ENCODE measurements at regions not wholly inside any gene's neighbourhood (a gene's known extent, or its start where the extent isn't known, plus 50 kb on each side); places are given as distances from the start of the nearest gene placed in this dataset.

DNA sequence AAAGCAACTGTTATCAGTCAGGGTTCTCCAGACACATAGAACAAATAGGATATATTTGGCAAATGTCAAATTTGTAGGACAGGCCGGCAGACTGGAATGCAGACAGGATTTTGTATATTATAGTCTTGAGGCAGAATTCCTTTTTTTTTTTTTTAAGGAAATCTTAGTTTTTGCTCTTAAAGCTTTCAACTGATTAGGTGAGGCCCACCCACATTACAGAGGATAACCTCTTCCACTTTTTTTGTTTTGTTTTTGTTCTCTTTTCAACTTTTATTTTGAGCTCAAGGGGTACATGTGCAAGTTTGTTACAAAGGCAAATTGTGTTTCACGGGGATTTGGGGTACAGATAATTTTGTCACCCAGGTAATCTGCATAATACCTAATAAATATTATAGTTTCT is 350.2 kb upstream of the CHAC2 start:
- no peak for DNase-seq (ENCODE audit: low spot score in 2 of 2)
- WGBS = 95% methylated on average over 2 of the region's 2 CpGs

DNA sequence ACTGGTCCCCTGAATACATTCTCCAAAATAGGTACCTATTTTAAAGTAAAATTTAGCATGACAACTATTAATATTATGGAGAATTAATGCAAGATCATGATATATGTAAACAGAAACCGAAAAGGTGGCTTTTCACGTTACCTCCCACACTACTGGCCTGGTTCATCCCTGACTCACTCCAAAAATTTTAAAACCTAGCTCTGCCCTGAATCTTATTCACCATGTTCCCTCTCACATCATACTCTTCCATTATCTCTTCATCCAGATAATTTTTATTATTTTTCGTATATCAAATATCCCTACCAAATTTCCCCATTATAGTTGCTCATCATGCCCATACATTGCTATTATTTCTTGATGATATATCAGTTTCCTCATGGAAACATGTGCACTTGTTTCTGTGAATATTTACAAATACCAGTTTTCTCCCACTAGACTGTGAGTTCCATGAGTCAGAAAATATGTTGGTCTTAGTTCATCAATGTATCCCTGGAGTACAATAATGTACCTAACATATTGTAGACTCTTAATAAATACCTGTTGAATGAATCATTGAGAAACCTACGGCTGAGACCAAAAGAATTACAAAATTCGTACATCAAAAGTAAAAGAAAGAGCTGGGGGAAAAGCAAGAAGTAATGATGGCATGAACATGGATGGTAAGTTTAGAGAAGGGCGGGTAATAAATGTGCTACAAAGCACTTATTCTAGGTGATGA is 360.1 kb upstream of the CHAC2 start:
- no peaks in the 10 kb centered on the region for H3K27me3 ChIP-seq
- H3K4me3 ChIP-seq = no peak overlapping the region
- 80% methylated on average over 6 of the region's 6 CpGs for WGBS
- no peaks in the 10 kb centered on the region for H3K36me3 ChIP-seq
- no peak for DNase-seq (ENCODE audit: low spot score in 2 of 2)
- no peaks in the 10 kb centered on the region for H3K4me1 ChIP-seq
- TF ChIP-seq POLR2A (IDR thresholded peaks at IDR 0.05) (no peak), EP300 (IDR thresholded peaks at IDR 0.05) (no peak), POLR2AphosphoS5 (IDR thresholded peaks at IDR 0.05) (no peak)
- TF ChIP-seq, protein P1, sequence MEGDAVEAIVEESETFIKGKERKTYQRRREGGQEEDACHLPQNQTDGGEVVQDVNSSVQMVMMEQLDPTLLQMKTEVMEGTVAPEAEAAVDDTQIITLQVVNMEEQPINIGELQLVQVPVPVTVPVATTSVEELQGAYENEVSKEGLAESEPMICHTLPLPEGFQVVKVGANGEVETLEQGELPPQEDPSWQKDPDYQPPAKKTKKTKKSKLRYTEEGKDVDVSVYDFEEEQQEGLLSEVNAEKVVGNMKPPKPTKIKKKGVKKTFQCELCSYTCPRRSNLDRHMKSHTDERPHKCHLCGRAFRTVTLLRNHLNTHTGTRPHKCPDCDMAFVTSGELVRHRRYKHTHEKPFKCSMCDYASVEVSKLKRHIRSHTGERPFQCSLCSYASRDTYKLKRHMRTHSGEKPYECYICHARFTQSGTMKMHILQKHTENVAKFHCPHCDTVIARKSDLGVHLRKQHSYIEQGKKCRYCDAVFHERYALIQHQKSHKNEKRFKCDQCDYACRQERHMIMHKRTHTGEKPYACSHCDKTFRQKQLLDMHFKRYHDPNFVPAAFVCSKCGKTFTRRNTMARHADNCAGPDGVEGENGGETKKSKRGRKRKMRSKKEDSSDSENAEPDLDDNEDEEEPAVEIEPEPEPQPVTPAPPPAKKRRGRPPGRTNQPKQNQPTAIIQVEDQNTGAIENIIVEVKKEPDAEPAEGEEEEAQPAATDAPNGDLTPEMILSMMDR (IDR thresholded peaks at IDR 0.05) = no peak
- no peak overlapping the region for H3K27ac ChIP-seq
- H3K9me3 ChIP-seq = no peaks in the 10 kb centered on the region

More for the DNA sequence above, 350.2 kb upstream of the CHAC2 start:
- Histone ChIP-seq H3K4me1 (no peaks in the 10 kb centered on the region), H3K27me3 (no peaks in the 10 kb centered on the region), H3K27ac (no peak overlapping the region), H3K9me3 (no peaks in the 10 kb centered on the region), H3K4me3 (no peak overlapping the region), H3K36me3 (no peaks in the 10 kb centered on the region)
- TF ChIP-seq POLR2AphosphoS5 (IDR thresholded peaks at IDR 0.05) (no peak), EP300 (IDR thresholded peaks at IDR 0.05) (no peak), POLR2A (IDR thresholded peaks at IDR 0.05) (no peak)
- TF ChIP-seq, protein P1 (IDR thresholded peaks at IDR 0.05) = no peak

DNA sequence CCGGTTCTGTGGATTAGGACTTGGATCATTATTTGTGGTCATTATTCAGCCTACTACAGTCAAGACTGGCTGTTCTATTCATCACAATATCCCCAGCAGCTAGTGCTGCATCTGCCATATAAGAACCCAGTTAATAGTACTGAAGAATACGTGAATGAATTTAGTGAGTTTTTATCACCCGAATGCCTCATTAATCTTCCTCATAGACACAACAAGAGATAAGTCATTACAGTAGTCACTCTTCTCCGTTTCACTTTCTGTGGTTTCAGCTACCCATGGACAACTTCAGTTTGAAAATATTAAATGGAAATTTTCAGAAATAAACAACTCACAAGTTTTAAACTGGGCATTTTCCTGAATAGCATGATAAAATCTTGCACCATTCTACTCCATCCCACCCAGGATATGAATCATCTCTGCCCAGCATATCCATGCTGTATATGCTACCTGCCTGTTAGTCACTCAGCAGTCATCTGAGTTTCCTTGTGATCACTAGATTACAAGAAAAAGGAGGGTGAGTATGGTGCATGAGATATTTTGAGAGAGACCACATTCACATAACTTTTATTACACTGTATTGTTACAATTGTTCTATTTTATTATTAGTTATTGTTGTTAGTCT is 363.7 kb upstream of the CHAC2 start:
- no peak overlapping the region for H3K27ac ChIP-seq

DNA sequence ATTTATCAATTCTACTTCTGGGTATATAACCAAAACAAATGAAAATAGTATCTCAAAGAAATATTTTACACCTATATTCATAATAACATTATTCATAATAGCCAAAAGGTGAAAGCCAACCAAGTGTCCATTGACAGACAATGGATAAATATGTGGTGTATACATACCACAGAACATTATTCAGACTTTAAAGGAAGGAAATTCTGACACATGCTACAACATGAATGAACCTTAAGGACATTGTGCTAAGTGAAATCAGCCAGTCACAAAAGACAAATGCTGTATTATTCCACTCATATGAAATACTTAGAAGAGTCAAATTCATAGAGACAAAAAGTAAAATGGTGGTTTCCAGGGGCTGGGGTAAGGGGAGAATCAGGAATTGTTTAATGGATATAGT is 370.5 kb upstream of the CHAC2 start:
- no peak for DNase-seq (ENCODE audit: low spot score in 2 of 2)
- no peaks in the 10 kb centered on the region for H3K9me3 ChIP-seq
- no peaks in the 10 kb centered on the region for H3K36me3 ChIP-seq
- TF ChIP-seq EP300 (IDR thresholded peaks at IDR 0.05) (no peak), POLR2AphosphoS5 (IDR thresholded peaks at IDR 0.05) (no peak), POLR2A (IDR thresholded peaks at IDR 0.05) (no peak)
- TF ChIP-seq, protein P1 (IDR thresholded peaks at IDR 0.05) = no peak
- H3K4me1 ChIP-seq = no peaks in the 10 kb centered on the region
- no peaks in the 10 kb centered on the region for H3K27me3 ChIP-seq
- H3K27ac ChIP-seq = no peak overlapping the region
- H3K4me3 ChIP-seq = no peak overlapping the region

More for the DNA sequence above, 363.7 kb upstream of the CHAC2 start:
- DNase-seq (ENCODE audit: low spot score in 2 of 2) = no peak
- Histone ChIP-seq H3K4me3 (no peak overlapping the region), H3K9me3 (no peaks in the 10 kb centered on the region), H3K36me3 (no peaks in the 10 kb centered on the region), H3K4me1 (no peaks in the 10 kb centered on the region), H3K27me3 (no peaks in the 10 kb centered on the region)
- no peak for TF ChIP-seq POLR2AphosphoS5 (IDR thresholded peaks at IDR 0.05)
- TF ChIP-seq EP300 (IDR thresholded peaks at IDR 0.05) = no peak
- TF ChIP-seq POLR2A (IDR thresholded peaks at IDR 0.05) = no peak
- TF ChIP-seq, protein P1 (IDR thresholded peaks at IDR 0.05) = no peak
- 72% methylated on average over 4 of the region's 4 CpGs for WGBS

DNA sequence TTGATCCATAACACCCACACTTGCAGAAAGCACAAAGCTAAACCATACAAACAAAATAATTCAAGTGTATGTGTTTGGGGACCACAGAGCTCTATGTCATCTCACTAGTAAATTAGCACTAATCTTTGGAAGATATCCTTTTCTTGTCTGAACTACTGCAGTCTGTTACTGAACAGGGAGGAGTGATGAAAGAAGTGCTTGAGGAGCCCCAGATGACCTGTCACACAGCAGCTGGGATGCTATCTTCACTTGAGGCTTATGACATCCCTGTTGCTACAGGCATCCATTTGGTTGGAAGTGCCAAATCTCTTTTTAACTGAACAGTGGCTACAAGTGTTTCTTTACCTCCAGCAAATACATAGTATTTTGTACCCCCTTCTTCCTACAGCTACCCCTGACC is 386.3 kb upstream of the CHAC2 start:
- no peaks in the 10 kb centered on the region for H3K4me1 ChIP-seq
- no peaks in the 10 kb centered on the region for H3K9me3 ChIP-seq
- no peaks in the 10 kb centered on the region for H3K27me3 ChIP-seq
- TF ChIP-seq, protein P1 (IDR thresholded peaks at IDR 0.05) = no peak
- TF ChIP-seq EP300 (IDR thresholded peaks at IDR 0.05) (no peak), POLR2AphosphoS5 (IDR thresholded peaks at IDR 0.05) (no peak), POLR2A (IDR thresholded peaks at IDR 0.05) (no peak)
- H3K27ac ChIP-seq = no peak overlapping the region
- no peaks in the 10 kb centered on the region for H3K36me3 ChIP-seq
- no peak overlapping the region for H3K4me3 ChIP-seq
- DNase-seq (ENCODE audit: low spot score in 2 of 2) = no peak

Measured in suprapubic skin (tissue), 4 donors.